ENCODE measurements at regions not wholly inside any gene's neighbourhood (a gene's known extent, or its start where the extent isn't known, plus 50 kb on each side); places are given as distances from the start of the nearest gene placed in this dataset.

DNA sequence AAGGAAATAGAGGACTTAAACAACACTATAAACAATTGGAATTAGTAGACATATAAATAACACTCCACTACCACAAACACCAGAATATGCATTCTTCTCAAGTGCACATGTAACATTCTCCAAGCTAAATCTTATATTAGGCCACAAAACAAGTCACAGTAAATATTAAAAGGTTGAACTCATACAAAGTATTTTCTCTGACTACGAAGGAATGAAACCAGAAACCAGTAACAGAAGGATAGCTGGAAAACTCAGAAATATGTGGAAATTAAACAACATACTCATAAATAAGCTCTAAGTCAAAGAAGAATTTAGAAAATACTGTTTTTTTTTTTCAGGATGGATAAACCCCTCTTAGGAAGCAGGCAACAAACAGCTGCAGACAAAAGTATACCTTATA lies 77.4 kb upstream of the IGFBP3 start:
- Mint-ChIP-seq H3K36me3 (peaks cover 23% of the 10 kb centered on the region), H3K9me3 (peaks cover 46% of the 10 kb centered on the region), H3K27ac (no peak overlapping the region), H3K4me1 (0 out of 2 replicates have a peak, but pooled peaks cover 3% of the 10 kb centered on the region), H3K27me3 (ENCODE audit: low read depth) (no peaks in the 10 kb centered on the region), H3K4me3 (no peak overlapping the region)
- ChIA-PET CTCF (no interaction called here), POLR2A (no interaction called here)
- TF ChIP-seq JUN (CRISPR knock-in tag; IDR thresholded peaks at IDR 0.05) (no peak), ESRRA (CRISPR knock-in tag; IDR thresholded peaks at IDR 0.05; ENCODE audit: borderline replicate concordance) (no peak), NR2C2 (CRISPR knock-in tag; IDR thresholded peaks at IDR 0.05) (no peak), NFYB (CRISPR knock-in tag; conservative IDR thresholded peaks at IDR 0.05; ENCODE audit: low read depth) (no peak), RELA (CRISPR knock-in tag; IDR thresholded peaks at IDR 0.05; ENCODE audit: borderline replicate concordance) (no peak), ZNF121 (CRISPR knock-in tag; IDR thresholded peaks at IDR 0.05) (no peak), MXD4 (CRISPR knock-in tag; IDR thresholded peaks at IDR 0.05; ENCODE audit: borderline replicate concordance) (no peak)
- TF ChIP-seq, protein P1, sequence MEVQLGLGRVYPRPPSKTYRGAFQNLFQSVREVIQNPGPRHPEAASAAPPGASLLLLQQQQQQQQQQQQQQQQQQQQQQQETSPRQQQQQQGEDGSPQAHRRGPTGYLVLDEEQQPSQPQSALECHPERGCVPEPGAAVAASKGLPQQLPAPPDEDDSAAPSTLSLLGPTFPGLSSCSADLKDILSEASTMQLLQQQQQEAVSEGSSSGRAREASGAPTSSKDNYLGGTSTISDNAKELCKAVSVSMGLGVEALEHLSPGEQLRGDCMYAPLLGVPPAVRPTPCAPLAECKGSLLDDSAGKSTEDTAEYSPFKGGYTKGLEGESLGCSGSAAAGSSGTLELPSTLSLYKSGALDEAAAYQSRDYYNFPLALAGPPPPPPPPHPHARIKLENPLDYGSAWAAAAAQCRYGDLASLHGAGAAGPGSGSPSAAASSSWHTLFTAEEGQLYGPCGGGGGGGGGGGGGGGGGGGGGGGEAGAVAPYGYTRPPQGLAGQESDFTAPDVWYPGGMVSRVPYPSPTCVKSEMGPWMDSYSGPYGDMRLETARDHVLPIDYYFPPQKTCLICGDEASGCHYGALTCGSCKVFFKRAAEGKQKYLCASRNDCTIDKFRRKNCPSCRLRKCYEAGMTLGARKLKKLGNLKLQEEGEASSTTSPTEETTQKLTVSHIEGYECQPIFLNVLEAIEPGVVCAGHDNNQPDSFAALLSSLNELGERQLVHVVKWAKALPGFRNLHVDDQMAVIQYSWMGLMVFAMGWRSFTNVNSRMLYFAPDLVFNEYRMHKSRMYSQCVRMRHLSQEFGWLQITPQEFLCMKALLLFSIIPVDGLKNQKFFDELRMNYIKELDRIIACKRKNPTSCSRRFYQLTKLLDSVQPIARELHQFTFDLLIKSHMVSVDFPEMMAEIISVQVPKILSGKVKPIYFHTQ (CRISPR knock-in tag; IDR thresholded peaks at IDR 0.05), result no peak
- TF ChIP-seq, protein P2, sequence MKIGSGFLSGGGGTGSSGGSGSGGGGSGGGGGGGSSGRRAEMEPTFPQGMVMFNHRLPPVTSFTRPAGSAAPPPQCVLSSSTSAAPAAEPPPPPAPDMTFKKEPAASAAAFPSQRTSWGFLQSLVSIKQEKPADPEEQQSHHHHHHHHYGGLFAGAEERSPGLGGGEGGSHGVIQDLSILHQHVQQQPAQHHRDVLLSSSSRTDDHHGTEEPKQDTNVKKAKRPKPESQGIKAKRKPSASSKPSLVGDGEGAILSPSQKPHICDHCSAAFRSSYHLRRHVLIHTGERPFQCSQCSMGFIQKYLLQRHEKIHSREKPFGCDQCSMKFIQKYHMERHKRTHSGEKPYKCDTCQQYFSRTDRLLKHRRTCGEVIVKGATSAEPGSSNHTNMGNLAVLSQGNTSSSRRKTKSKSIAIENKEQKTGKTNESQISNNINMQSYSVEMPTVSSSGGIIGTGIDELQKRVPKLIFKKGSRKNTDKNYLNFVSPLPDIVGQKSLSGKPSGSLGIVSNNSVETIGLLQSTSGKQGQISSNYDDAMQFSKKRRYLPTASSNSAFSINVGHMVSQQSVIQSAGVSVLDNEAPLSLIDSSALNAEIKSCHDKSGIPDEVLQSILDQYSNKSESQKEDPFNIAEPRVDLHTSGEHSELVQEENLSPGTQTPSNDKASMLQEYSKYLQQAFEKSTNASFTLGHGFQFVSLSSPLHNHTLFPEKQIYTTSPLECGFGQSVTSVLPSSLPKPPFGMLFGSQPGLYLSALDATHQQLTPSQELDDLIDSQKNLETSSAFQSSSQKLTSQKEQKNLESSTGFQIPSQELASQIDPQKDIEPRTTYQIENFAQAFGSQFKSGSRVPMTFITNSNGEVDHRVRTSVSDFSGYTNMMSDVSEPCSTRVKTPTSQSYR (CRISPR knock-in tag; IDR thresholded peaks at IDR 0.05), result no peak
- TF ChIP-seq, protein P3, sequence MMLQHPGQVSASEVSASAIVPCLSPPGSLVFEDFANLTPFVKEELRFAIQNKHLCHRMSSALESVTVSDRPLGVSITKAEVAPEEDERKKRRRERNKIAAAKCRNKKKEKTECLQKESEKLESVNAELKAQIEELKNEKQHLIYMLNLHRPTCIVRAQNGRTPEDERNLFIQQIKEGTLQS (CRISPR knock-in tag; conservative IDR thresholded peaks at IDR 0.05), result no peak
- TF ChIP-seq, protein P4, sequence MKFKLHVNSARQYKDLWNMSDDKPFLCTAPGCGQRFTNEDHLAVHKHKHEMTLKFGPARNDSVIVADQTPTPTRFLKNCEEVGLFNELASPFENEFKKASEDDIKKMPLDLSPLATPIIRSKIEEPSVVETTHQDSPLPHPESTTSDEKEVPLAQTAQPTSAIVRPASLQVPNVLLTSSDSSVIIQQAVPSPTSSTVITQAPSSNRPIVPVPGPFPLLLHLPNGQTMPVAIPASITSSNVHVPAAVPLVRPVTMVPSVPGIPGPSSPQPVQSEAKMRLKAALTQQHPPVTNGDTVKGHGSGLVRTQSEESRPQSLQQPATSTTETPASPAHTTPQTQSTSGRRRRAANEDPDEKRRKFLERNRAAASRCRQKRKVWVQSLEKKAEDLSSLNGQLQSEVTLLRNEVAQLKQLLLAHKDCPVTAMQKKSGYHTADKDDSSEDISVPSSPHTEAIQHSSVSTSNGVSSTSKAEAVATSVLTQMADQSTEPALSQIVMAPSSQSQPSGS (CRISPR knock-in tag; IDR thresholded peaks at IDR 0.05; ENCODE audit: borderline replicate concordance, low read depth), result no peak
- ATAC-seq (no peak), DNase-seq (ENCODE audit: low spot score) (no peak)

DNA sequence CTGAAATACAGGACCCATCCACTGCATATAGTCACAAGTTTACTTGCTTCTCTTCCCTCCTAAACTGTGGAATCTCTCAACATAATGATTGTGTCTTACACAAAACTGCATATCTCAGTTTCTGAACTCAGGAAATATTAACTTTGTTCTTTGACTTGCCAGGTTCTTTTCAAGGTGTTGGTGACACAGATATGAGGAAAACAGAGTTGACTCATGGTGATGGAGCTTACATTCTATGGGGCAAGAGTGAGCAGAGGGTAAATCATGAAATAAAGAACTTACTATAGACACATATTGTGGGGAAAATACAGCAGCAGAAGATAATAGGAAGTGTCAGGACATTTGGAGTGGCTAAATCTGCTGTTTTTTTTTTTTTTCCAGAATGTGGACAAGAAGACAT lies 72.5 kb upstream of the IGFBP3 start:
- no peaks in the 10 kb centered on the region for H3K27me3 Mint-ChIP-seq (ENCODE audit: low read depth)
- POLR2A ChIA-PET, result no interaction called here
- no peak overlapping the region for H3K27ac Mint-ChIP-seq
- no peak for ATAC-seq
- H3K9me3 Mint-ChIP-seq, result peaks cover 42% of the 10 kb centered on the region
- peaks cover 23% of the 10 kb centered on the region for H3K36me3 Mint-ChIP-seq
- CTCF ChIA-PET, result no interaction called here
- no peak for DNase-seq (ENCODE audit: low spot score)
- H3K4me3 Mint-ChIP-seq, result no peak overlapping the region
- H3K4me1 Mint-ChIP-seq, result peaks cover 2% of the 10 kb centered on the region; the same call in 1 of the 2 replicates
- TF ChIP-seq, protein P3 (CRISPR knock-in tag; conservative IDR thresholded peaks at IDR 0.05), result no peak
- TF ChIP-seq MYBL2 (CRISPR knock-in tag; IDR thresholded peaks at IDR 0.05) (no peak), JAZF1 (CRISPR knock-in tag; IDR thresholded peaks at IDR 0.05) (no peak), TEAD1 (CRISPR knock-in tag; IDR thresholded peaks at IDR 0.05) (no peak), RELA (CRISPR knock-in tag; IDR thresholded peaks at IDR 0.05; ENCODE audit: borderline replicate concordance) (no peak), ZNF423 (CRISPR knock-in tag; IDR thresholded peaks at IDR 0.05) (no peak), EMX1 (CRISPR knock-in tag; IDR thresholded peaks at IDR 0.05) (no peak), FOXP1 (CRISPR knock-in tag; IDR thresholded peaks at IDR 0.05; ENCODE audit: borderline replicate concordance) (no peak)
- TF ChIP-seq, protein P5, sequence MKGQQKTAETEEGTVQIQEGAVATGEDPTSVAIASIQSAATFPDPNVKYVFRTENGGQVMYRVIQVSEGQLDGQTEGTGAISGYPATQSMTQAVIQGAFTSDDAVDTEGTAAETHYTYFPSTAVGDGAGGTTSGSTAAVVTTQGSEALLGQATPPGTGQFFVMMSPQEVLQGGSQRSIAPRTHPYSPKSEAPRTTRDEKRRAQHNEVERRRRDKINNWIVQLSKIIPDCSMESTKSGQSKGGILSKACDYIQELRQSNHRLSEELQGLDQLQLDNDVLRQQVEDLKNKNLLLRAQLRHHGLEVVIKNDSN (CRISPR knock-in tag; IDR thresholded peaks at IDR 0.05), result no peak
- TF ChIP-seq, protein P6, sequence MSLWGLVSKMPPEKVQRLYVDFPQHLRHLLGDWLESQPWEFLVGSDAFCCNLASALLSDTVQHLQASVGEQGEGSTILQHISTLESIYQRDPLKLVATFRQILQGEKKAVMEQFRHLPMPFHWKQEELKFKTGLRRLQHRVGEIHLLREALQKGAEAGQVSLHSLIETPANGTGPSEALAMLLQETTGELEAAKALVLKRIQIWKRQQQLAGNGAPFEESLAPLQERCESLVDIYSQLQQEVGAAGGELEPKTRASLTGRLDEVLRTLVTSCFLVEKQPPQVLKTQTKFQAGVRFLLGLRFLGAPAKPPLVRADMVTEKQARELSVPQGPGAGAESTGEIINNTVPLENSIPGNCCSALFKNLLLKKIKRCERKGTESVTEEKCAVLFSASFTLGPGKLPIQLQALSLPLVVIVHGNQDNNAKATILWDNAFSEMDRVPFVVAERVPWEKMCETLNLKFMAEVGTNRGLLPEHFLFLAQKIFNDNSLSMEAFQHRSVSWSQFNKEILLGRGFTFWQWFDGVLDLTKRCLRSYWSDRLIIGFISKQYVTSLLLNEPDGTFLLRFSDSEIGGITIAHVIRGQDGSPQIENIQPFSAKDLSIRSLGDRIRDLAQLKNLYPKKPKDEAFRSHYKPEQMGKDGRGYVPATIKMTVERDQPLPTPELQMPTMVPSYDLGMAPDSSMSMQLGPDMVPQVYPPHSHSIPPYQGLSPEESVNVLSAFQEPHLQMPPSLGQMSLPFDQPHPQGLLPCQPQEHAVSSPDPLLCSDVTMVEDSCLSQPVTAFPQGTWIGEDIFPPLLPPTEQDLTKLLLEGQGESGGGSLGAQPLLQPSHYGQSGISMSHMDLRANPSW (CRISPR knock-in tag; conservative IDR thresholded peaks at IDR 0.05; ENCODE audit: low read depth), result no peak
- TF ChIP-seq, protein P7, sequence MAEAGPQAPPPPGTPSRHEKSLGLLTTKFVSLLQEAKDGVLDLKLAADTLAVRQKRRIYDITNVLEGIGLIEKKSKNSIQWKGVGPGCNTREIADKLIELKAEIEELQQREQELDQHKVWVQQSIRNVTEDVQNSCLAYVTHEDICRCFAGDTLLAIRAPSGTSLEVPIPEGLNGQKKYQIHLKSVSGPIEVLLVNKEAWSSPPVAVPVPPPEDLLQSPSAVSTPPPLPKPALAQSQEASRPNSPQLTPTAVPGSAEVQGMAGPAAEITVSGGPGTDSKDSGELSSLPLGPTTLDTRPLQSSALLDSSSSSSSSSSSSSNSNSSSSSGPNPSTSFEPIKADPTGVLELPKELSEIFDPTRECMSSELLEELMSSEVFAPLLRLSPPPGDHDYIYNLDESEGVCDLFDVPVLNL (CRISPR knock-in tag; IDR thresholded peaks at IDR 0.05; ENCODE audit: borderline replicate concordance, low read depth), result no peak
- TF ChIP-seq, protein P8, sequence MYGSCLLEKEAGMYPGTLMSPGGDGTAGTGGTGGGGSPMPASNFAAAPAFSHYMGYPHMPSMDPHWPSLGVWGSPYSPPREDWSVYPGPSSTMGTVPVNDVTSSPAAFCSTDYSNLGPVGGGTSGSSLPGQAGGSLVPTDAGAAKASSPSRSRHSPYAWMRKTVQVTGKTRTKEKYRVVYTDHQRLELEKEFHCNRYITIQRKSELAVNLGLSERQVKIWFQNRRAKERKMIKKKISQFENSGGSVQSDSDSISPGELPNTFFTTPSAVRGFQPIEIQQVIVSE (CRISPR knock-in tag; IDR thresholded peaks at IDR 0.05; ENCODE audit: borderline replicate concordance), result no peak
